Liver (tissue), 8 donors: ENCODE measurements at regions not wholly inside any gene's neighbourhood (a gene's known extent, or its start where the extent isn't known, plus 50 kb on each side); places are given as distances from the start of the nearest gene placed in this dataset.

Experiments
- DNase-seq: peaks from one replicate; pipeline ENCODE4 v3.0.0-alpha.2; 2017; ENCODE audit warnings: low spot score
- H3K27ac ChIP-seq, 2 donors: one replicate each; pipeline ENCODE4 v1.7.0; 2013; ENCODE audit warnings: inconsistent platforms in 2 of 2, low read length in 2 of 2, control low read depth in 1 of 2, low read depth in 1 of 2, mild to moderate bottlenecking in 1 of 2
- H3K27me3 ChIP-seq, 4 donors: one replicate each; pipeline versions ENCODE4 v1.6.1 to v1.7.0; 2013; ENCODE audit warnings: low read length in 3 of 4, inconsistent platforms in 1 of 4, mild to moderate bottlenecking in 1 of 4, moderate library complexity in 1 of 4; ENCODE audit not compliant: control insufficient read depth in 4 of 4, insufficient read depth in 4 of 4
- H3K36me3 ChIP-seq, 4 donors: one replicate each; pipeline versions ENCODE4 v1.6.1 to v1.7.0; 2013; ENCODE audit warnings: low read length in 3 of 4, mild to moderate bottlenecking in 3 of 4, low read depth in 1 of 4, moderate library complexity in 1 of 4; ENCODE audit not compliant: control insufficient read depth in 4 of 4, insufficient read depth in 3 of 4
- H3K4me1 ChIP-seq, 4 donors: one replicate each; pipeline versions ENCODE4 v1.6.1 to v1.7.0; 2013; ENCODE audit warnings: low read length in 3 of 4, mild to moderate bottlenecking in 3 of 4, moderate library complexity in 1 of 4; ENCODE audit not compliant: control insufficient read depth in 4 of 4, insufficient read depth in 4 of 4
- H3K4me3 ChIP-seq, 3 donors: one replicate each; pipeline versions ENCODE4 v1.6.1 to v1.7.0; 2013; ENCODE audit warnings: low read length in 3 of 3, control low read depth in 1 of 3, low read depth in 1 of 3, mild to moderate bottlenecking in 1 of 3
- H3K9ac ChIP-seq, 2 donors: one replicate each; pipeline ENCODE4 v1.7.0; 2013; ENCODE audit warnings: low read length in 2 of 2, mild to moderate bottlenecking in 2 of 2, moderate library complexity in 2 of 2, control low read depth in 1 of 2, low read depth in 1 of 2
- H3K9me3 ChIP-seq, 4 donors: one replicate each; pipeline versions ENCODE4 v1.6.1 to v1.7.0; 2013; ENCODE audit warnings: low read length in 3 of 4; ENCODE audit not compliant: control insufficient read depth in 4 of 4
- CTCF ChIP-seq: fragments of 150-350 bp; IDR thresholded peaks from 2 replicates; pipeline ENCODE4 v1.5.1; 2017; ENCODE audit warnings: improper control_type of control experiment, low read depth, low read length; ENCODE audit not compliant: missing input control
- EGR1 ChIP-seq, 2 donors: IDR thresholded peaks; 2 replicates each; pipeline ENCODE4 v1.6.1; 2016 to 2018; ENCODE audit warnings: antibody characterized with exemption in 2 of 2, low read depth in 2 of 2
- FOXA1 ChIP-seq: IDR thresholded peaks from 2 replicates; pipeline ENCODE4 v1.6.1; 2016; ENCODE audit warnings: antibody characterized with exemption
- FOXA2 ChIP-seq: IDR thresholded peaks from 2 replicates; pipeline ENCODE4 v1.6.1; 2016; ENCODE audit warnings: antibody characterized with exemption
- HNF4A ChIP-seq, 2 donors: conservative IDR thresholded peaks; 2 replicates each; pipeline ENCODE4 v1.6.1; 2016; ENCODE audit warnings: antibody characterized with exemption in 2 of 2, mild to moderate bottlenecking in 2 of 2
- HNF4G ChIP-seq: IDR thresholded peaks from 2 replicates; pipeline ENCODE4 v1.6.1; 2016; ENCODE audit warnings: antibody characterized with exemption
- JUND ChIP-seq, 2 donors: IDR thresholded peaks; 2 replicates each; pipeline ENCODE4 v1.6.1; 2016; ENCODE audit warnings: antibody characterized with exemption in 2 of 2
- NR2F2 ChIP-seq: IDR thresholded peaks from 2 replicates; pipeline ENCODE4 v1.6.1; 2016; ENCODE audit warnings: antibody characterized with exemption
- RAD21 ChIP-seq, 2 donors: IDR thresholded peaks; 2 replicates each; pipeline ENCODE4 v1.6.1; 2016; ENCODE audit warnings: antibody characterized with exemption in 2 of 2, mild to moderate bottlenecking in 2 of 2
- REST ChIP-seq: IDR thresholded peaks from 2 replicates; pipeline ENCODE4 v1.6.1; 2016; ENCODE audit warnings: antibody characterized with exemption, mild to moderate bottlenecking
- SP1 ChIP-seq: IDR thresholded peaks from 2 replicates; pipeline ENCODE4 v1.6.1; 2018; ENCODE audit warnings: antibody characterized with exemption, mild to moderate bottlenecking
- TAF1 ChIP-seq: conservative IDR thresholded peaks from 2 replicates; pipeline ENCODE4 v1.6.1; 2016; ENCODE audit warnings: antibody characterized with exemption, mild to moderate bottlenecking
- YY1 ChIP-seq: IDR thresholded peaks from 2 replicates; pipeline ENCODE4 v1.6.1; 2016; ENCODE audit warnings: antibody characterized with exemption, mild to moderate bottlenecking
- ZBTB33 ChIP-seq: IDR thresholded peaks from 2 replicates; pipeline ENCODE4 v1.6.1; 2016; ENCODE audit warnings: antibody characterized with exemption
- whole genome bisulfite sequencing: extraction: QIAGEN DNeasy Blood & Tissue Kit; methylation state at CpG from one replicate; pipeline ENCODE4 v1.1.7; 2013; 5-methylcytosine and 5-hydroxymethylcytosine counted together
- TF ChIP-seq, protein P1 (sequence below): IDR thresholded peaks from 2 replicates; pipeline ENCODE4 v1.6.1; 2016; ENCODE audit warnings: antibody characterized with exemption
- TF ChIP-seq, protein P2 (sequence below): IDR thresholded peaks from 2 replicates; pipeline ENCODE4 v1.6.1; 2016; ENCODE audit warnings: antibody characterized with exemption
- donor health status: healthy.
- donor health status: healthy.
- donor health status: healthy.
- donor health status: healthy.
- donor health status: healthy.

DNA sequence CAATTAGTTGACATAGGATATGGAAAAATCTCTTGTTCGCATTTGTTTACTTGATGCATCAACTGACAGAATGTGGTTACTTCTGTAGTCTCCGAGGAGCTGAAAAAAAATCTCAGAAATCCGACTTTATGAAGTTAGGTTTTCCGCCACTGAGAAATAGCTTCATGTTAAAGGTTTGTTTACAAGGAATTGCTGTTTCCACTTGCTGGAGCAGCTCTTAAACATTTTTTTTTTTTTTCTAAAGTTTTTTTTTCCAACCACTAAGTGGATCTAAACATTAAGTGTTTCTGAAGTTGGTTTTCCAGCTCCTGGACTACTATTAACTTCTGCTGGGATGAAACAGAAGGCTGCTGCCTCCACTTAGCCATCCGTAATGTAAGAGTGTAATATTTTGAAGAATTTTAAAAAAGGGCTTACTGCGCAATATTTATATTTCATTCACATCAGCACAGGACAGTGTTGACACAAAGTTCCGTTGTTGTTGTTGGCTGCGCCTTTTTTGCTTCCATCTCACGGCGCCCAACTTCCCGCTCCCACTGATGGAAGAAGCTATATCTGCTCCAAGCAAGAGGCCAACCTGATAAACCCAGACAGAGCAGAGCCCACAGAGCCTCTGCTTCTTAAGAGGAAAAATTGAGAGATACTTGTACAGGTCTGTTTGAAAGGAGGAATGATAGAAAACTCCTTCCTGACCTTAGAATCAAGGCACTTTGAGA is 167.7 kb upstream of the KCNJ16 start:
- H3K27me3 ChIP-seq: no peaks in the 10 kb centered on the region
- H3K4me1 ChIP-seq: no peaks in the 10 kb centered on the region
- 80% methylated on average over 11 of the region's 11 CpGs for WGBS
- H3K36me3 ChIP-seq: no peaks in the 10 kb centered on the region
- H3K4me3 ChIP-seq: no peak overlapping the region
- H3K27ac ChIP-seq: no peak overlapping the region
- H3K9me3 ChIP-seq: no peaks in the 10 kb centered on the region
- TF ChIP-seq REST: no peak
- no peak for TF ChIP-seq TAF1
- TF ChIP-seq, protein P1, sequence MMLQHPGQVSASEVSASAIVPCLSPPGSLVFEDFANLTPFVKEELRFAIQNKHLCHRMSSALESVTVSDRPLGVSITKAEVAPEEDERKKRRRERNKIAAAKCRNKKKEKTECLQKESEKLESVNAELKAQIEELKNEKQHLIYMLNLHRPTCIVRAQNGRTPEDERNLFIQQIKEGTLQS: no peak
- no peak for TF ChIP-seq ZBTB33
- no peak for TF ChIP-seq YY1
- no peak for DNase-seq
- no peak overlapping the region for H3K9ac ChIP-seq

GRCh38 chr17:69908626-69909368 is 166.2 kb upstream of the KCNJ16 start:
- Histone ChIP-seq H3K9me3 (no peaks in the 10 kb centered on the region), H3K27ac (no peak overlapping the region), H3K27me3 (peaks cover 0 to 3% (median 0%) of the 10 kb centered on the region in 4 donors), H3K4me1 (no peaks in the 10 kb centered on the region), H3K9ac (no peak overlapping the region), H3K36me3 (no peaks in the 10 kb centered on the region), H3K4me3 (no peak overlapping the region)
- 58% methylated on average over 3 of the region's 3 CpGs for WGBS
- DNase-seq: no peak
- TF ChIP-seq JUND (IDR thresholded peaks at IDR 0.05) (no peak), EGR1 (IDR thresholded peaks at IDR 0.05; ENCODE audit: low read depth in 2 of 2) (no peak), HNF4A (conservative IDR thresholded peaks at IDR 0.05) (no peak), RAD21 (IDR thresholded peaks at IDR 0.05) (no peak), TAF1 (no peak), REST (no peak), FOXA1 (no peak), YY1 (no peak), FOXA2 (no peak), HNF4G (no peak), SP1 (no peak), NR2F2 (no peak), ZBTB33 (no peak), CTCF (no peak)
- TF ChIP-seq, protein P1: no peak
- TF ChIP-seq, protein P2, sequence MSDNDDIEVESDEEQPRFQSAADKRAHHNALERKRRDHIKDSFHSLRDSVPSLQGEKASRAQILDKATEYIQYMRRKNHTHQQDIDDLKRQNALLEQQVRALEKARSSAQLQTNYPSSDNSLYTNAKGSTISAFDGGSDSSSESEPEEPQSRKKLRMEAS: no peak
